K562 (cell line): ENCODE measurements at regions not wholly inside any gene's neighbourhood (a gene's known extent, or its start where the extent isn't known, plus 50 kb on each side); places are given as distances from the start of the nearest gene placed in this dataset.

ENCODE experiments used
- ARHGAP35 ChIP-seq: fragments of 450-650 bp; IDR thresholded peaks from 2 replicates; pipeline ENCODE4 v1.6.1; 2018; ENCODE audit not compliant: partially characterized antibody
- CEBPB ChIP-seq: fragments of 450-650 bp; IDR thresholded peaks from 2 replicates; pipeline ENCODE4 v1.6.1; 2016; ENCODE audit warnings: missing genetic modification characterization, missing compliant biosample characterization
- CHCHD3 ChIP-seq: fragments of 250-450 bp; sonication (Bioruptor Pico); IDR thresholded peaks from 2 replicates; pipeline ENCODE4 v2.1.2; 2022; ENCODE audit warnings: mild to moderate bottlenecking
- CXXC5 ChIP-seq: fragments of 250-450 bp; sonication (Bioruptor Pico); IDR thresholded peaks from 2 replicates; pipeline ENCODE4 v1.8.0; 2022; ENCODE audit warnings: inconsistent platforms, mild to moderate bottlenecking, moderate library complexity
- DPF2 ChIP-seq: fragments of 450-650 bp; IDR thresholded peaks from 2 replicates; pipeline ENCODE4 v1.6.1; 2016
- FOXA3 ChIP-seq, 2 experiments: fragments of 450-650 bp in 1 of 2; sonication (generic) in 1 of 2; formaldehyde crosslinking; IDR thresholded peaks in 1 of 2; conservative IDR thresholded peaks in 1 of 2; 2 replicates each; pipeline versions ENCODE4 v1.4.0 to v1.8.0; 2020 to 2022; ENCODE audit warnings: mild to moderate bottlenecking in 2 of 2, missing genetic modification reagents in 1 of 2
- FOXK2 ChIP-seq, 2 experiments: fragments of 450-650 bp; IDR thresholded peaks in 1 of 2; conservative IDR thresholded peaks in 1 of 2; 2 replicates each; pipeline ENCODE4 v1.6.1; 2016; ENCODE audit warnings: low read depth in 2 of 2, mild to moderate bottlenecking in 1 of 2
- LEF1 ChIP-seq: fragments of 450-650 bp; IDR thresholded peaks from 2 replicates; pipeline ENCODE4 v1.6.1; 2016; ENCODE audit warnings: mild to moderate bottlenecking
- MTF1 ChIP-seq: fragments of 250-450 bp; sonication (Bioruptor Pico); IDR thresholded peaks from 2 replicates; pipeline ENCODE4 v1.9.0; 2021; ENCODE audit warnings: moderate library complexity, mild to moderate bottlenecking, inconsistent platforms, borderline replicate concordance
- NR2C1 ChIP-seq, 2 experiments: fragments of 450-650 bp; IDR thresholded peaks; 2 replicates each; pipeline ENCODE4 v1.6.1; 2017; ENCODE audit warnings: mild to moderate bottlenecking in 2 of 2, antibody characterized with exemption in 1 of 2, inconsistent platforms in 1 of 2, missing compliant biosample characterization in 1 of 2, missing genetic modification characterization in 1 of 2
- RBFOX2 ChIP-seq: fragments of 200-400 bp; formaldehyde crosslinking; IDR thresholded peaks from 2 replicates; pipeline ENCODE4 v1.6.1; 2017; ENCODE audit warnings: low read depth, mild to moderate bottlenecking, low read length, moderate library complexity
- SOX6 ChIP-seq: fragments of 450-650 bp; IDR thresholded peaks from 2 replicates; pipeline ENCODE4 v1.6.1; 2014; ENCODE audit warnings: mild to moderate bottlenecking
- SRSF3 ChIP-seq: fragments of 200-400 bp; formaldehyde crosslinking; IDR thresholded peaks from 2 replicates; pipeline ENCODE4 v1.6.1; 2016; ENCODE audit warnings: mild to moderate bottlenecking, low read length, moderate library complexity; ENCODE audit not compliant: insufficient read depth
- U2AF2 ChIP-seq: fragments of 200-400 bp; formaldehyde crosslinking; optimal IDR thresholded peaks from 2 replicates; pipeline ENCODE3; 2017; ENCODE audit warnings: low read depth, mild to moderate bottlenecking, low read length
- ZKSCAN3 ChIP-seq: fragments of 250-450 bp; sonication (Bioruptor Pico); IDR thresholded peaks from 2 replicates; pipeline ENCODE4 v1.4.0; 2020
- ZNF239 ChIP-seq: fragments of 250-450 bp; sonication (Bioruptor Pico); IDR thresholded peaks from 2 replicates; pipeline ENCODE4 v1.4.0; 2020; ENCODE audit warnings: mild to moderate bottlenecking
- ZNF589 ChIP-seq: fragments of 200-800 bp; sonication (Bioruptor generic); IDR thresholded peaks from 2 replicates; pipeline ENCODE4 v1.6.1; 2016; ENCODE audit warnings: low read depth, missing genetic modification characterization, missing compliant biosample characterization
- ZNF717 ChIP-seq: fragments of 250-450 bp; sonication (Bioruptor Pico); IDR thresholded peaks from 2 replicates; pipeline ENCODE4 v1.5.0; 2021
- TF ChIP-seq, protein P1 (sequence below): sonication (generic); formaldehyde crosslinking; IDR thresholded peaks from 2 replicates; pipeline ENCODE4 v1.9.0; 2022; ENCODE audit warnings: mild to moderate bottlenecking, missing genetic modification reagents
- TF ChIP-seq, protein P2 (sequence below): fragments of 250-450 bp; sonication (Bioruptor Pico); IDR thresholded peaks from 2 replicates; pipeline ENCODE4 v1.8.0; 2021; ENCODE audit warnings: mild to moderate bottlenecking, moderate library complexity

DNA sequence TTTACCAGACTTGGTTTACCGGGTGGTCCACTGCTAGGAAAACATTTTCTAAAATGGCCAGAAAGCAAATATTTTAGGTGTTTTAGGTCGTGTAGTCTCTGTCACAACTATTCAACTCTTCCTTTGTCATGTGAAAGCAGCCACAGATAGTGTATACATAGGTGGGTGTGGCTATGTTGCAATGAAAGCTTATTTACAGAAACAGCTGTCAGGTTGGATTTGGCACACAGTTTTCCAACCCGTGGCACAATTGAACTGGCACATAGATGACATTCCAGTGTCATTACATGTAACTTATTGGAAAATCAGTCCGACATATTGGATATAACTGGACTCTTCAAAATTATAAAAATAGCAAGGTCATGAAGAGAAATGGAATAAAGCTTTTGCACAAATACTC lies 68.9 kb upstream of the KCNQ5 start (continued):
- TF ChIP-seq RBFOX2 (no peak), ZNF589 (CRISPR knock-in tag) (peak; percentile 83), FOXA3 (CRISPR knock-in tag; conservative IDR thresholded peaks at IDR 0.05 in 1 of 2, IDR thresholded peaks at IDR 0.05 in 1 of 2) (peak; percentile 36 to 85; a peak in 3 of 4 replicates), ZNF717 (CRISPR knock-in tag) (no peak), U2AF2 (no peak), ARHGAP35 (no peak), ZNF239 (CRISPR knock-in tag) (no peak), LEF1 (peak; percentile 17; the same call in 1 of the 2 replicates), ZKSCAN3 (CRISPR knock-in tag) (no peak), DPF2 (peak; percentile 6; the same call in 1 of the 2 replicates), MTF1 (CRISPR knock-in tag) (no peak), SOX6 (peak; percentile 58; the same call in 1 of the 2 replicates), NR2C1 (IDR thresholded peaks at IDR 0.05) (no peak), NR2C1 (tag; IDR thresholded peaks at IDR 0.05) (no peak), SRSF3 (no peak), CXXC5 (0 out of 2 replicates have a peak, but pooled peaks have one; percentile 12), CHCHD3 (CRISPR knock-in tag) (no peak), FOXK2 (conservative IDR thresholded peaks at IDR 0.05 in 1 of 2, IDR thresholded peaks at IDR 0.05 in 1 of 2; ENCODE audit: low read depth in 2 of 2) (peak; percentile 75 to 86), CEBPB (tag) (peak; percentile 95)
- TF ChIP-seq, protein P1, sequence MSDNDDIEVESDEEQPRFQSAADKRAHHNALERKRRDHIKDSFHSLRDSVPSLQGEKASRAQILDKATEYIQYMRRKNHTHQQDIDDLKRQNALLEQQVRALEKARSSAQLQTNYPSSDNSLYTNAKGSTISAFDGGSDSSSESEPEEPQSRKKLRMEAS (CRISPR knock-in tag): no peak
- TF ChIP-seq, protein P2, sequence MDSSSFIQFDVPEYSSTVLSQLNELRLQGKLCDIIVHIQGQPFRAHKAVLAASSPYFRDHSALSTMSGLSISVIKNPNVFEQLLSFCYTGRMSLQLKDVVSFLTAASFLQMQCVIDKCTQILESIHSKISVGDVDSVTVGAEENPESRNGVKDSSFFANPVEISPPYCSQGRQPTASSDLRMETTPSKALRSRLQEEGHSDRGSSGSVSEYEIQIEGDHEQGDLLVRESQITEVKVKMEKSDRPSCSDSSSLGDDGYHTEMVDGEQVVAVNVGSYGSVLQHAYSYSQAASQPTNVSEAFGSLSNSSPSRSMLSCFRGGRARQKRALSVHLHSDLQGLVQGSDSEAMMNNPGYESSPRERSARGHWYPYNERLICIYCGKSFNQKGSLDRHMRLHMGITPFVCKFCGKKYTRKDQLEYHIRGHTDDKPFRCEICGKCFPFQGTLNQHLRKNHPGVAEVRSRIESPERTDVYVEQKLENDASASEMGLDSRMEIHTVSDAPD (CRISPR knock-in tag): peak; percentile 25; the same call in 1 of the 2 replicates
